WERI-Rb-1 (cell line): ENCODE measurements at regions not wholly inside any gene's neighbourhood (a gene's known extent, or its start where the extent isn't known, plus 50 kb on each side); places are given as distances from the start of the nearest gene placed in this dataset.

ENCODE experiments used
- DNase-seq: peaks from one replicate; pipeline ENCODE4 v3.0.0-alpha.2; 2020
- H3K27ac ChIP-seq: fragments of 250-450 bp; sonication (Bioruptor Pico); 2 replicates; pipeline ENCODE4 v1.5.1; 2020; ENCODE audit warnings: mild to moderate bottlenecking, moderate library complexity
- H3K27me3 ChIP-seq: fragments of 250-450 bp; sonication (Bioruptor Pico); 2 replicates; pipeline ENCODE4 v1.5.1; 2021; ENCODE audit warnings: mild to moderate bottlenecking, low read depth, moderate library complexity; ENCODE audit not compliant: insufficient read depth, severe bottlenecking
- H3K36me3 ChIP-seq: fragments of 250-450 bp; sonication (Bioruptor Pico); 2 replicates; pipeline ENCODE4 v1.5.1; 2020; ENCODE audit warnings: mild to moderate bottlenecking, moderate library complexity
- H3K4me3 ChIP-seq: 2 replicates; pipeline ENCODE4 v1.5.1; 2011; ENCODE audit warnings: low read depth, mild to moderate bottlenecking, control low read depth, low read length
- H3K9me3 ChIP-seq: fragments of 250-450 bp; sonication (Bioruptor Pico); 2 replicates; pipeline ENCODE4 v1.5.1; 2021; ENCODE audit warnings: mild to moderate bottlenecking, moderate library complexity; ENCODE audit not compliant: severe bottlenecking
- TF ChIP-seq, protein P1 (sequence below): IDR thresholded peaks from 2 replicates; pipeline ENCODE4 v1.5.1; 2011; ENCODE audit warnings: low read depth, mild to moderate bottlenecking, control low read depth, inconsistent platforms, low read length

DNA sequence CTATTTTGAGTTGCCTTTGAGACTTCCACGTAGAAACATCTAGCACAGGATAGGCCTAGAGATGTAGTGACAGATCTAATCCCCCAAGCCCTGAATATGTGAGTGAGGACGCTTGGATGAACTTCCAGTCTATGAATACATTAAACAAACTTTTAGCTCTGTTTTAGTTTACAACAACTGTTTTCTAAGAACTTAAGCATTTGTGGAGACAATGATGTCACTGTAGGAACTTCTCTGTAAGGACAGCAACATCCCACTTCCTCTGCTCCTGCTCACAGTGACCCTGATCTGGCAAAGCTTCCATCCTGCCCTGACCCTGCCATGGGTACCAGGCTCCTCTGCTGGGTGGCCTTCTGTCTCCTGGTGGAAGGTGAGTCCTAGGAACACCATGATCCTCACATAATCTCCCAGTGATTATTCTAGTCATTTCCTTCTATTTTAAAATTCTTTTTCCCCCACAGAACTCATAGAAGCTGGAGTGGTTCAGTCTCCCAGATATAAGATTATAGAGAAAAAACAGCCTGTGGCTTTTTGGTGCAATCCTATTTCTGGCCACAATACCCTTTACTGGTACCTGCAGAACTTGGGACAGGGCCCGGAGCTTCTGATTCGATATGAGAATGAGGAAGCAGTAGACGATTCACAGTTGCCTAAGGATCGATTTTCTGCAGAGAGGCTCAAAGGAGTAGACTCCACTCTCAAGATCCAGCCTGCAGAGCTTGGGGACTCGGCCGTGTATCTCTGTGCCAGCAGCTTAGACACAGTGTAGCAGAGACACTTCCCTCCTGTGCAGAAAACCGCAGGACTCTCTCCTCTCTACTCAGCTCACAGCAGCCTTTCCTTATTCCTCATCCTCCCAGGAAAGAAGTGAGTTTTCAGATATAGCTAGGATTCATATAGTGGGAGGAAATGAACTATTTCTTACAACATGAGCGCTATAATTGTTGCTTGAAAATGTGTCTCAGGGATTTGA lies 194.4 kb upstream of the PRSS1 start:
- Histone ChIP-seq H3K27me3 (no peaks in the 10 kb centered on the region), H3K9me3 (no peaks in the 10 kb centered on the region), H3K36me3 (no peaks in the 10 kb centered on the region), H3K27ac (no peak overlapping the region), H3K4me3 (no peak overlapping the region)
- DNase-seq: no peak
- TF ChIP-seq, protein P1, sequence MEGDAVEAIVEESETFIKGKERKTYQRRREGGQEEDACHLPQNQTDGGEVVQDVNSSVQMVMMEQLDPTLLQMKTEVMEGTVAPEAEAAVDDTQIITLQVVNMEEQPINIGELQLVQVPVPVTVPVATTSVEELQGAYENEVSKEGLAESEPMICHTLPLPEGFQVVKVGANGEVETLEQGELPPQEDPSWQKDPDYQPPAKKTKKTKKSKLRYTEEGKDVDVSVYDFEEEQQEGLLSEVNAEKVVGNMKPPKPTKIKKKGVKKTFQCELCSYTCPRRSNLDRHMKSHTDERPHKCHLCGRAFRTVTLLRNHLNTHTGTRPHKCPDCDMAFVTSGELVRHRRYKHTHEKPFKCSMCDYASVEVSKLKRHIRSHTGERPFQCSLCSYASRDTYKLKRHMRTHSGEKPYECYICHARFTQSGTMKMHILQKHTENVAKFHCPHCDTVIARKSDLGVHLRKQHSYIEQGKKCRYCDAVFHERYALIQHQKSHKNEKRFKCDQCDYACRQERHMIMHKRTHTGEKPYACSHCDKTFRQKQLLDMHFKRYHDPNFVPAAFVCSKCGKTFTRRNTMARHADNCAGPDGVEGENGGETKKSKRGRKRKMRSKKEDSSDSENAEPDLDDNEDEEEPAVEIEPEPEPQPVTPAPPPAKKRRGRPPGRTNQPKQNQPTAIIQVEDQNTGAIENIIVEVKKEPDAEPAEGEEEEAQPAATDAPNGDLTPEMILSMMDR: no peak

DNA sequence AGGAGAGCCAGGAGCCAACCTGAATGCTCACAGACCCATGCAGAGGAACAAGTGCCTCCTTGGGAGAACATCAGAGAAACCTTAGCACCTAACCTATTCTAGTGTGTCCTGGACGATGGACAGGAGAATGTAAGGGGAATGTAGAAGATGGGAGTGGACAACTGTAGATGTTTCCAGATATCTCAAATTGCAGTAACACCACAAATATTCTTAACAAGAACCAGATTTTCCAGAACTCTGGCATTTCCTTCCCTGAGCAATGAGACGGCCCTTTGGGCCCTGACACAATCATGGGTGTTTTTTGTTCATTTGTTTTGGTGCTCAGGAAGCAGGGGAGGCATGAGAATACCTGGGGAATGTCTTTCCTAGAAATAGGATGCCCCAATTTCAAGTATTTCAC lies 196.1 kb upstream of the PRSS1 start:
- no peak for DNase-seq
- Histone ChIP-seq H3K36me3 (no peaks in the 10 kb centered on the region), H3K27ac (no peak overlapping the region), H3K9me3 (no peaks in the 10 kb centered on the region), H3K27me3 (no peaks in the 10 kb centered on the region), H3K4me3 (no peak overlapping the region)
- TF ChIP-seq, protein P1: no peak

- Histone ChIP-seq H3K9me3 (no peaks in the 10 kb centered on the region), H3K36me3 (no peaks in the 10 kb centered on the region), H3K27me3 (no peaks in the 10 kb centered on the region), H3K4me3 (no peak overlapping the region), H3K27ac (no peak overlapping the region)
- no peak for DNase-seq
- TF ChIP-seq, protein P1: no peak
These were observed 200.3 kb upstream of the PRSS1 start for GRCh38 chr7:142548978-142549377.

GRCh38 chr7:142546452-142546851 lies 202.8 kb upstream of the PRSS1 start:
- Histone ChIP-seq H3K9me3 (no peaks in the 10 kb centered on the region), H3K27ac (no peak overlapping the region), H3K27me3 (no peaks in the 10 kb centered on the region), H3K36me3 (no peaks in the 10 kb centered on the region), H3K4me3 (no peak overlapping the region)
- TF ChIP-seq, protein P1: no peak
- no peak for DNase-seq

- no peak for DNase-seq
- TF ChIP-seq, protein P1: no peak
- Histone ChIP-seq H3K27ac (no peak overlapping the region), H3K36me3 (no peaks in the 10 kb centered on the region), H3K4me3 (no peak overlapping the region), H3K27me3 (no peaks in the 10 kb centered on the region), H3K9me3 (no peaks in the 10 kb centered on the region)
These were observed 206.3 kb upstream of the PRSS1 start for GRCh38 chr7:142542942-142543341.
